ENCODE measurements at regions not wholly inside any gene's neighbourhood (a gene's known extent, or its start where the extent isn't known, plus 50 kb on each side); places are given as distances from the start of the nearest gene placed in this dataset.

GRCh38 chr6:148164645-148165044 lies 178.0 kb upstream of the SASH1 start:
- TF ChIP-seq CTCF (IDR thresholded peaks at IDR 0.05) (no peak), POLR2A (IDR thresholded peaks at IDR 0.05) (no peak)
